ENCODE measurements at regions not wholly inside any gene's neighbourhood (a gene's known extent, or its start where the extent isn't known, plus 50 kb on each side); places are given as distances from the start of the nearest gene placed in this dataset.

GRCh38 chr13:68369739-68370138 lies 1139.6 kb upstream of the PCDH9 start:
- no peak for FAIRE-seq

GRCh38 chr13:68368922-68369321 lies 1138.8 kb upstream of the PCDH9 start:
- Histone ChIP-seq H3K9me3 (no peaks in the 10 kb centered on the region), H3K4me3 (no peak overlapping the region), H3K27ac (no peak overlapping the region), H3K4me1 (peaks cover 17% of the 10 kb centered on the region; the same call in 2 of the 3 replicates), H3K4me2 (peak overlapping the region; percentile 49; the same call in 1 of the 3 replicates)
- CTCF ChIA-PET, result no interaction called here
- no peak for DNase-seq (ENCODE audit: low read depth in 1 of 2, low spot score in 1 of 2)
- TF ChIP-seq EHMT2 (IDR thresholded peaks at IDR 0.05; ENCODE audit: low read depth), result no peak
- no peak for TF ChIP-seq CBX2 (IDR thresholded peaks at IDR 0.05; ENCODE audit: borderline replicate concordance, low read depth)
- TF ChIP-seq TP53 (CRISPR knock-in tag; IDR thresholded peaks at IDR 0.05), result no peak
- TF ChIP-seq BCL3 (IDR thresholded peaks at IDR 0.05), result no peak
- TF ChIP-seq HES2 (IDR thresholded peaks at IDR 0.05), result no peak
- no peak for TF ChIP-seq RAD21 (conservative IDR thresholded peaks at IDR 0.05 in 1 of 2, IDR thresholded peaks at IDR 0.05 in 1 of 2)
- TF ChIP-seq CEBPB (IDR thresholded peaks at IDR 0.05), result no peak
- no peak for TF ChIP-seq NFE2L2 (conservative IDR thresholded peaks at IDR 0.05; ENCODE audit: low read length)
- TF ChIP-seq FOSL2 (IDR thresholded peaks at IDR 0.05), result no peak
- TF ChIP-seq FOSL2 (CRISPR knock-in tag; IDR thresholded peaks at IDR 0.05), result no peak
- no peak for TF ChIP-seq HEYL (CRISPR knock-in tag; IDR thresholded peaks at IDR 0.05)
- TF ChIP-seq HMGXB4 (CRISPR knock-in tag; IDR thresholded peaks at IDR 0.05; ENCODE audit: borderline replicate concordance), result no peak
- TF ChIP-seq CTCF (IDR thresholded peaks at IDR 0.05), result no peak
- TF ChIP-seq CBX8 (IDR thresholded peaks at IDR 0.05), result no peak
- TF ChIP-seq RCOR1 (IDR thresholded peaks at IDR 0.05; ENCODE audit: low read depth, low read length), result no peak
- FAIRE-seq, result no peak
- POLR2A ChIA-PET, result no interaction called here
- 48% methylated on average over 2 of the region's 2 CpGs for WGBS (ENCODE audit: missing lambda C conversion rate)
- no peak for ATAC-seq

More at GRCh38 chr13:68369739-68370138, 1139.6 kb upstream of the PCDH9 start:
- peak overlapping the region; percentile 49 for H3K4me2 ChIP-seq
- ATAC-seq, result peak; percentile 64 to 80; a peak in 4 of 6 replicates
- TF ChIP-seq CBX8 (IDR thresholded peaks at IDR 0.05) (no peak), RFX5 (IDR thresholded peaks at IDR 0.05) (peak; percentile 37; the same call in 1 of the 2 replicates), TFCP2L1 (CRISPR knock-in tag; IDR thresholded peaks at IDR 0.05) (no peak)
- no peak overlapping the region for H3K27ac ChIP-seq
- CTCF ChIA-PET, result no interaction called here
- DNase-seq (ENCODE audit: low read depth in 1 of 2, low spot score in 1 of 2), result peak; percentile 4 to 59
- 14% methylated on average over 5 of the region's 5 CpGs for WGBS (ENCODE audit: missing lambda C conversion rate)
- no peak overlapping the region for H3K4me3 ChIP-seq
- POLR2A ChIA-PET, result no interaction called here
- H3K9me3 ChIP-seq, result no peaks in the 10 kb centered on the region
- peaks cover 17% of the 10 kb centered on the region; the same call in 2 of the 3 replicates for H3K4me1 ChIP-seq

- CTCF ChIA-PET, result no interaction called here
- DNase-seq (ENCODE audit: low read depth in 1 of 2, low spot score in 1 of 2), result no peak
- WGBS (ENCODE audit: missing lambda C conversion rate), result 53% methylated on average over 1 of the region's 1 CpG
- Histone ChIP-seq H3K4me1 (no peaks in the 10 kb centered on the region), H3K27ac (no peak overlapping the region), H3K4me3 (no peak overlapping the region), H3K9me3 (no peaks in the 10 kb centered on the region), H3K4me2 (no peak overlapping the region)
- TF ChIP-seq MAX (IDR thresholded peaks at IDR 0.05), result no peak
- TF ChIP-seq FOSB (CRISPR knock-in tag; IDR thresholded peaks at IDR 0.05), result no peak
- no peak for TF ChIP-seq BHLHE40 (IDR thresholded peaks at IDR 0.05; ENCODE audit: low read depth, low read length)
- no peak for FAIRE-seq
- no peak for ATAC-seq
- POLR2A ChIA-PET, result no interaction called here
Observed at GRCh38 chr13:68359105-68359504, 1129.0 kb upstream of the PCDH9 start.
